Activated B cell treated with CpG ODN at 0.5 μM for 24 hours (primary cell): ENCODE measurements at regions not wholly inside any gene's neighbourhood (a gene's known extent, or its start where the extent isn't known, plus 50 kb on each side); places are given as distances from the start of the nearest gene placed in this dataset.

Experiments used
- ATAC-seq: fragments of 200-7000 bp; cut with Tn5 transposase; one replicate; pipeline ENCODE4 v1.10.0; 2021; ENCODE audit warnings: low read depth, mild to moderate bottlenecking, moderate library complexity
- CTCF ChIA-PET: fragments of 350-600 bp; sonication (Branson Sonifier 250); formaldehyde crosslinking; loops from one replicate; lab custom pipeline; 2021; ENCODE audit warnings: antibody characterized with exemption; lab: Charles Lee
- POLR2A ChIA-PET: fragments of 350-600 bp; sonication (Branson Sonifier 250); formaldehyde crosslinking; loops from one replicate; lab custom pipeline; 2021; ENCODE audit warnings: antibody characterized with exemption; lab: Charles Lee
- DNase-seq: peaks from one replicate; pipeline ENCODE4 v3.0.0; 2022
- H3K27ac Mint-ChIP-seq: one replicate; pipeline ENCODE4 v1.8.0; 2020; ENCODE audit warnings: mixed read lengths
- H3K27me3 Mint-ChIP-seq: one replicate; pipeline ENCODE4 v1.8.0; 2021; ENCODE audit warnings: mixed read lengths
- H3K36me3 Mint-ChIP-seq: one replicate; pipeline ENCODE4 v1.8.0; 2021; ENCODE audit warnings: low read depth, mixed read lengths
- H3K4me1 Mint-ChIP-seq: one replicate; pipeline ENCODE4 v1.8.0; 2021; ENCODE audit warnings: mixed read lengths
- H3K4me3 Mint-ChIP-seq: one replicate; pipeline ENCODE4 v1.8.0; 2020; ENCODE audit warnings: mild to moderate bottlenecking, mixed read lengths
- H3K9me3 Mint-ChIP-seq: one replicate; pipeline ENCODE4 v1.8.0; 2020; ENCODE audit warnings: mixed read lengths
- CTCF ChIP-seq: fragments of 200-600 bp; IDR thresholded peaks from one replicate; pipeline ENCODE4 v1.8.0; 2022; ENCODE audit warnings: antibody characterized with exemption, mild to moderate bottlenecking
- intact Hi-C: fragments of 100-400 bp; cut with micrococcal nuclease; formaldehyde crosslinking; loops from one replicate; pipeline ENCODE4 v1.15.1; 2024

- H3K36me3 Mint-ChIP-seq: no peaks in the 10 kb centered on the region
- DNase-seq (no peak), ATAC-seq (no peak)
- no peak overlapping the region for H3K4me3 Mint-ChIP-seq
- H3K9me3 Mint-ChIP-seq: no peaks in the 10 kb centered on the region
- intact Hi-C loops: no loop called here
- H3K4me1 Mint-ChIP-seq: no peaks in the 10 kb centered on the region
- H3K27me3 Mint-ChIP-seq: peaks cover 4% of the 10 kb centered on the region
- POLR2A ChIA-PET: no interaction called here
- CTCF ChIA-PET: no interaction called here
- TF ChIP-seq CTCF: no peak
- no peak overlapping the region for H3K27ac Mint-ChIP-seq
These were observed 194.9 kb downstream of the GPAM start for GRCh38 chr10:111988646-111989045.

- Mint-ChIP-seq H3K27me3 (peaks cover 4% of the 10 kb centered on the region), H3K36me3 (no peaks in the 10 kb centered on the region), H3K27ac (no peak overlapping the region), H3K9me3 (no peaks in the 10 kb centered on the region), H3K4me1 (no peaks in the 10 kb centered on the region), H3K4me3 (no peak overlapping the region)
- DNase-seq: no peak
- ATAC-seq: no peak
- POLR2A ChIA-PET: no interaction called here
- CTCF ChIA-PET: no interaction called here
- no peak for TF ChIP-seq CTCF
- intact Hi-C loops: no loop called here
These were observed 194.2 kb downstream of the GPAM start for GRCh38 chr10:111989136-111989911.

GRCh38 chr10:111990734-111991133, 192.8 kb downstream of the GPAM start:
- Mint-ChIP-seq H3K9me3 (no peaks in the 10 kb centered on the region), H3K27me3 (peaks cover 4% of the 10 kb centered on the region), H3K36me3 (no peaks in the 10 kb centered on the region)

GRCh38 chr10:111993321-111993720, 190.2 kb downstream of the GPAM start:
- no peak for DNase-seq
- TF ChIP-seq CTCF: no peak
- H3K4me1 Mint-ChIP-seq: no peaks in the 10 kb centered on the region
- no peak overlapping the region for H3K27ac Mint-ChIP-seq
- ATAC-seq: no peak
- POLR2A ChIA-PET: no interaction called here
- no peaks in the 10 kb centered on the region for H3K36me3 Mint-ChIP-seq
- CTCF ChIA-PET: no interaction called here
- H3K4me3 Mint-ChIP-seq: no peak overlapping the region
- intact Hi-C loops: no loop called here
- no peaks in the 10 kb centered on the region for H3K27me3 Mint-ChIP-seq
- no peaks in the 10 kb centered on the region for H3K9me3 Mint-ChIP-seq

More at GRCh38 chr10:111990734-111991133, 192.8 kb downstream of the GPAM start:
- no peak for TF ChIP-seq CTCF
- no peak for DNase-seq
- Mint-ChIP-seq H3K4me1 (no peaks in the 10 kb centered on the region), H3K27ac (no peak overlapping the region), H3K4me3 (no peak overlapping the region)
- intact Hi-C loops: no loop called here
- ChIA-PET POLR2A (no interaction called here), CTCF (no interaction called here)
- no peak for ATAC-seq

GRCh38 chr10:111993872-111994426, 189.6 kb downstream of the GPAM start:
- Mint-ChIP-seq H3K9me3 (no peaks in the 10 kb centered on the region), H3K36me3 (no peaks in the 10 kb centered on the region), H3K4me3 (no peak overlapping the region), H3K27ac (no peak overlapping the region), H3K27me3 (peaks cover 3% of the 10 kb centered on the region), H3K4me1 (no peaks in the 10 kb centered on the region)
- ChIA-PET POLR2A (no interaction called here), CTCF (no interaction called here)
- intact Hi-C loops: loop anchor here (2.0 kb wide), 1 partner anchor 35 kb away; no protein-coding TSS in a partner anchor
- no peak for TF ChIP-seq CTCF
- ATAC-seq: no peak
- DNase-seq: no peak
